ENCODE measurements at regions not wholly inside any gene's neighbourhood (a gene's known extent, or its start where the extent isn't known, plus 50 kb on each side); places are given as distances from the start of the nearest gene placed in this dataset.

DNA sequence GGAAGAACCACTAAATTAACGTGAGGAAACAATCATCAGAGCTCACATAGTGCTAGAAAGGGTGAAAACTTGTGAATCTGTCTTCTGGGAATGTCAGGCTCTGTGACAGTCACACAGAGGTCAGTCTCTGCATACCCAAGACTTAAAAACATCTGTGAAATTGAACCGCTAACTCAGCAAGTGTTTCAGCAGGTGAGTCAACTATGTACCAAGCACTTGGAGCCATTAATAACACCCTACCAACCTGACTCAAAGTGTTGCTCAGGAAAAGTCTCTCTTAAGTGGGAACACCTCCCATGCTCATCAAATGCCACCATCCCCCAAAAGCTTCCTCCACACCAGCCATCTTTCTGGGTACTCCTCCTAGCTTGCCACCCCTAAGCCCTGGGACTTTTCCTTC is 92.3 kb upstream of the CARMIL1 start:
- DNase-seq (ENCODE audit: low read depth), result no peak
- TF ChIP-seq, protein P1, sequence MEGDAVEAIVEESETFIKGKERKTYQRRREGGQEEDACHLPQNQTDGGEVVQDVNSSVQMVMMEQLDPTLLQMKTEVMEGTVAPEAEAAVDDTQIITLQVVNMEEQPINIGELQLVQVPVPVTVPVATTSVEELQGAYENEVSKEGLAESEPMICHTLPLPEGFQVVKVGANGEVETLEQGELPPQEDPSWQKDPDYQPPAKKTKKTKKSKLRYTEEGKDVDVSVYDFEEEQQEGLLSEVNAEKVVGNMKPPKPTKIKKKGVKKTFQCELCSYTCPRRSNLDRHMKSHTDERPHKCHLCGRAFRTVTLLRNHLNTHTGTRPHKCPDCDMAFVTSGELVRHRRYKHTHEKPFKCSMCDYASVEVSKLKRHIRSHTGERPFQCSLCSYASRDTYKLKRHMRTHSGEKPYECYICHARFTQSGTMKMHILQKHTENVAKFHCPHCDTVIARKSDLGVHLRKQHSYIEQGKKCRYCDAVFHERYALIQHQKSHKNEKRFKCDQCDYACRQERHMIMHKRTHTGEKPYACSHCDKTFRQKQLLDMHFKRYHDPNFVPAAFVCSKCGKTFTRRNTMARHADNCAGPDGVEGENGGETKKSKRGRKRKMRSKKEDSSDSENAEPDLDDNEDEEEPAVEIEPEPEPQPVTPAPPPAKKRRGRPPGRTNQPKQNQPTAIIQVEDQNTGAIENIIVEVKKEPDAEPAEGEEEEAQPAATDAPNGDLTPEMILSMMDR (conservative IDR thresholded peaks at IDR 0.05; ENCODE audit: low read length), result no peak
- no peak overlapping the region for H3K4me3 ChIP-seq (ENCODE audit: low read length)

DNA sequence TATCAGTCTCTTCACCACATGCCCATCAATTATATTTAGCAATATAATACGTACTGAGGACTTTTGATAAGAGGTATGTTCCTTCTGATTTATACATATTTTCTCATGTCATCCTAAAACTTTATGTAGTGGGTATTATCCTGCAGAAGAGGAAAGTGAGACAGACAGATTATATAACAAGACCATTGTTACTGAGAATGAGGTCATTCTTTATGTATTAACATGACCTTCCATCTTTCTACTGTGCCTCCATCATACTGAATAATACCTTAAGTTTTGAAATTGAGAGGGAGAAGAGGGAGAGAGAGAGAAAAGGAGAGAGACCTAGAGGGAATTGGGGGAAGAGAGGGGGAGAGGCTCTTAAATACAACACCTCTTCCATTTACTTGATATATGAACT is 90.9 kb upstream of the CARMIL1 start:
- DNase-seq (ENCODE audit: low read depth), result no peak
- TF ChIP-seq, protein P1 (conservative IDR thresholded peaks at IDR 0.05; ENCODE audit: low read length), result no peak
- no peak overlapping the region for H3K4me3 ChIP-seq (ENCODE audit: low read length)

DNA sequence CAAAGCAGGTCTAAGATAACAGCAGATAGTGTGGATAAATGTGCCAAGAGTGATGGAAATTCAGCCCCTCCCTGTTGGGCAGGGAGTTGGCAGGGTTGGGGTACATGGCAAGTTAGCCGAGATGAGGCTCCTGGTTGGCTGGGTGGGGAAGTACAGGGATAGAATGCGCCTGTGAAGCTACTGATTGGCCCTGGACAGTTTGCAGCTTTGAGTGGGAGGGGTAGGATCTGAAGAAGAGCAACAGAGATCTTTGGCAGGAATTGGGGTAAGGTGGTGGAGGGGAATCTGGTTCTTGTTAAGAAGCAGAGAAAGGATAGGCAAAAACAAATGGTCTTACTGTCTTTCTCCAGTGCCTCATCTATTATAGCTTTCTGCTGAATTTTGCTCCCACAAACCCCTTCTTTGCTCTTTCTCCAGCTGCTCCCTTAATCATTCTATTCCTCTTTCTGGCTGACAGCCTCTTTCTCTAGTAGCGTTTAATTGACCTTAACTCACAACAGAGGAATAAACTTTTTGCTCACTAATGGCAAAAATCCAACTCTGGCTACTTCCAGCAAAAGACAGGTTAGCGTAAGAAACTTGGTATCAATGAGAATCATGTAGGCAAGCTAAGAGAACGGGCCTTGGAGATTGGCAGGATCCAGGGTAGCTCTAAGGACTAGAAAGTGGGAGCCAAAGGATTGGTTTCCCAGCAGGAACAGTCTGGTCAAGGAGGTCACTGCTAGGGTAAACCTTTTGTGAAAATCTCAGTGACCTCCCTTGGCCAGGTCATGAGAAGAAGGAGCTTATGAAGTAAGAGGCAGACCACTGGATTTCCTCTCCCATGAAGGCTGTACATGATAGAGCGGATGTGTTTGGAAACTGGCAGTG is 86.3 kb upstream of the CARMIL1 start:
- TF ChIP-seq, protein P1 (conservative IDR thresholded peaks at IDR 0.05; ENCODE audit: low read length), result no peak
- H3K4me3 ChIP-seq (ENCODE audit: low read length), result peak overlapping the region; percentile 11
- DNase-seq (ENCODE audit: low read depth), result peak; percentile 94

DNA sequence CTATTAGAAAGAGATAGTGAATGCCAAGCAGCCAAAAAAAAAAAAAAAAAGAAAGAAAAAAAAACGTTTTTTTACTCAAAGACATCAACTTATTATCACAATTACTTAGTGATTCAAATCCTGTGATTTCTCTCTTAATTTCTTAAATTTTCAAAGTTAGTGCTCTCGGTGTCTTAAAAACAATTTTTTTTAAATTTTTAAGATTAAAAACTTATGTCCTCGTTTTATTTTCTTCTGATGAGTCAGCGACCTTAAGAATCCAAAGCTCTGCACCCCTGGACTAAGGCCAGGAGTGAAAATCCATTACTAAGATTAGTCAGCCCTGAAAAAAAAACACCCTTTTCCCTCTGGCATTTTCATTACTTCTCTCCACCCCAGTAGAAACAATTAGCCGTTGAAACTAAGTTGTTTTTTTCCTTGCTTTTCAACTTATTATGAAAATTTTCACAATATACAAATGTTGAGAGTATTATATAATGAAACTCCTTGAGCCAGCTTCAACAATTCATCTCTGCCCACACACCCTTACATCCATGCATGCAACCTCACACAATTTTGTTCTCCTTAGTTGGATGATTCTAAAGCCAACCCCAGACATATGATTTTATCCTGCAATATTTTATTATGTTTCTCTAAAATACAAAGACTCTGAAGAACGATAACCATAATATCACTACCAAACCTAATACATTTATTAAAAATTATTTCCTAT is 85.6 kb upstream of the CARMIL1 start:
- no peak overlapping the region for H3K4me3 ChIP-seq (ENCODE audit: low read length)
- TF ChIP-seq, protein P1 (conservative IDR thresholded peaks at IDR 0.05; ENCODE audit: low read length), result no peak
- DNase-seq (ENCODE audit: low read depth), result peak; percentile 96

DNA sequence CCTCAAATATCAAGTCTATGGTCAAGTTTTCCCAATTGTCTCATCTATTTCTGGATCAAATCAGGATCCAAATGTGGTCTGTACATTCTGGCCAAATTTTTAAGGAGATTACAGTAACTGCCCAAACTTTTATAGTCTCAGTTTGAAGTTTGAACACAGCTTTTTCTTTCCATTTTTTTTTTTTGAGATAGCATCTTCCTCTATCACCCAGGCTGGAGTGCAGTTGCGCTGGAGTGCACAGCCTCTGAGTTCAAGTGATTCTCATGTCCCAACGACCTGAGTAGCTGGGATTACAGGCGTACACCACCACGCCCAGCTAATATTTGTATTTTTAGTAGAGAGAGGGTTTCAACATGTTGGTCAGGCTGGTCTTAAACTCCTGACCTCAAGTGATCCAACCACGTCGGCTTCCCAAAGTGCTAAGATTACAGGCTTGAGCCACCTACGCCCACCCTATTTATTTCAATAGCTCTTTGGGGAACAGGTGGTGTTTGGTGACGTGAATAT is 84.9 kb upstream of the CARMIL1 start:
- TF ChIP-seq, protein P1 (conservative IDR thresholded peaks at IDR 0.05; ENCODE audit: low read length), result no peak
- H3K4me3 ChIP-seq (ENCODE audit: low read length), result no peak overlapping the region
- DNase-seq (ENCODE audit: low read depth), result peak; percentile 21

DNA sequence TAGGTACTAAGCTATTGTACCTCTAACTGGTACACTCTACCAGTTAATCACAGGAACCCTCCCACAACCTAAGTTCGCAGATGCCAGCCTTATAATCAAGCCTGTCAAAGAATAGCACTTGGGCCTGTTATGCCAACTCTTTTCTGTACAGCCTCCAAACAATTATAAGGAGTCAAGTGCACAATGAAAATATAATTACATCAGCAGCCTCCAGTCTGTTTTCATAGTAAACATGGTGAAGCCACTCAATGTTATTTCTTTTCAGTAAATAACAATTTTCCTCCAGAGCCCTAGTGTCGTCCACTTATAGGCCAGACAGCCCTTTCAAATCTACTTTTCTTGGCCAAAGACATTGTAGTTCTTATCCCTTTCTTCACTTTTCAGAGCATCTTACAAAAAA is 82.7 kb upstream of the CARMIL1 start:
- H3K4me3 ChIP-seq (ENCODE audit: low read length), result no peak overlapping the region
- TF ChIP-seq, protein P1 (conservative IDR thresholded peaks at IDR 0.05; ENCODE audit: low read length), result no peak
- DNase-seq (ENCODE audit: low read depth), result no peak

All from AG10803 (cell line).